GM04503 (cell line): ENCODE measurements at regions not wholly inside any gene's neighbourhood (a gene's known extent, or its start where the extent isn't known, plus 50 kb on each side); places are given as distances from the start of the nearest gene placed in this dataset.

Source experiments
- DNase-seq: peaks from one replicate; pipeline ENCODE4 v3.0.0-alpha.2; 2012; ENCODE audit warnings: low read depth

GRCh38 chr11:11039208-11039965 lies 181.5 kb upstream of the ZBED5 start:
- DNase-seq: no peak

- DNase-seq: no peak
Observed at GRCh38 chr11:11038782-11039181, 180.9 kb upstream of the ZBED5 start.

GRCh38 chr11:11038352-11038751 lies 180.5 kb upstream of the ZBED5 start:
- DNase-seq: no peak

- DNase-seq: no peak
Observed at GRCh38 chr11:11036848-11037732, 179.2 kb upstream of the ZBED5 start.

- DNase-seq: no peak
Observed at GRCh38 chr11:11036185-11036847, 178.5 kb upstream of the ZBED5 start.

GRCh38 chr11:11035331-11035730 lies 177.5 kb upstream of the ZBED5 start:
- no peak for DNase-seq

- no peak for DNase-seq
Observed at GRCh38 chr11:11034476-11034875, 176.6 kb upstream of the ZBED5 start.

- DNase-seq: no peak
Observed at GRCh38 chr11:11032066-11032465, 174.2 kb upstream of the ZBED5 start.

- DNase-seq: no peak
Observed at GRCh38 chr11:11029027-11029426, 171.2 kb upstream of the ZBED5 start.

- no peak for DNase-seq
Observed at GRCh38 chr11:11028017-11028692, 170.3 kb upstream of the ZBED5 start.

- DNase-seq: peak; percentile 66
Observed at GRCh38 chr11:11027288-11027687, 169.4 kb upstream of the ZBED5 start.

GRCh38 chr11:11025087-11025486 lies 167.2 kb upstream of the ZBED5 start:
- DNase-seq: no peak

GRCh38 chr11:11022125-11022730 lies 164.4 kb upstream of the ZBED5 start:
- DNase-seq: no peak

- DNase-seq: no peak
Observed at GRCh38 chr11:11021563-11021962, 163.7 kb upstream of the ZBED5 start.

GRCh38 chr11:11020747-11021149 lies 162.9 kb upstream of the ZBED5 start:
- DNase-seq: no peak

- DNase-seq: no peak
Observed at GRCh38 chr11:11020219-11020726, 162.4 kb upstream of the ZBED5 start.

GRCh38 chr11:11016943-11017342 lies 159.1 kb upstream of the ZBED5 start:
- no peak for DNase-seq

GRCh38 chr11:11016068-11016467 lies 158.2 kb upstream of the ZBED5 start:
- no peak for DNase-seq

GRCh38 chr11:11011617-11012016 lies 153.8 kb upstream of the ZBED5 start:
- no peak for DNase-seq

GRCh38 chr11:11010624-11011127 lies 152.8 kb upstream of the ZBED5 start:
- DNase-seq: no peak

- no peak for DNase-seq
Observed at GRCh38 chr11:11009179-11009578, 151.3 kb upstream of the ZBED5 start.
